ENCODE measurements at regions not wholly inside any gene's neighbourhood (a gene's known extent, or its start where the extent isn't known, plus 50 kb on each side); places are given as distances from the start of the nearest gene placed in this dataset.

DNA sequence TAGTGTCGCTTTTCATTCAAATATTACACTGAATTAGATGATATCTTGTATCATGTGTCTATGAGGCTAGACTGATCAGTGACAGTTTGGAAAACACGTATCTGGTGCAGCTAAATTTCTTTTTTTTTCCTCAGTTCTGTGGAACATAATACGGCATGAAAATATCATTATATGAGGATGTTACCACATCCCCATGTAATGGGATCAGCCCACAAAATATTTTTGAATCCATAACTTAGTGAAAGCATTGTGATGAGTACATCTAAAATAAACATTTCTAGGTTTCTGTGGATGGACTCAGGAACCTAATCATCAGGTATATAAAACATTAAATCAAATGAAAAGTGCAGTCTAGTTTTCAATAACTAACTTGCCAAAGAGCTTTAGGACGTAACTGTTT, 356.3 kb downstream of the USP25 start:
- TF ChIP-seq CTCF (IDR thresholded peaks at IDR 0.05), result no peak
- intact Hi-C loops (cut with DNase I, micrococcal nuclease), result no loop called here
- no peak for DNase-seq
- Histone ChIP-seq H3K4me1 (ENCODE audit: low read depth) (no peaks in the 10 kb centered on the region), H3K36me3 (ENCODE audit: low read depth) (no peaks in the 10 kb centered on the region), H3K9me3 (no peaks in the 10 kb centered on the region), H3K4me3 (no peak overlapping the region)
- ATAC-seq, result no peak

- Histone ChIP-seq H3K4me1 (ENCODE audit: low read depth) (no peaks in the 10 kb centered on the region), H3K4me3 (no peak overlapping the region), H3K36me3 (ENCODE audit: low read depth) (no peaks in the 10 kb centered on the region), H3K9me3 (no peaks in the 10 kb centered on the region)
- no peak for TF ChIP-seq CTCF (IDR thresholded peaks at IDR 0.05)
- ATAC-seq, result no peak
- no peak for DNase-seq
- intact Hi-C loops (cut with DNase I, micrococcal nuclease), result no loop called here
Observed at GRCh38 chr21:16086936-16087335, 357.2 kb downstream of the USP25 start.

DNA sequence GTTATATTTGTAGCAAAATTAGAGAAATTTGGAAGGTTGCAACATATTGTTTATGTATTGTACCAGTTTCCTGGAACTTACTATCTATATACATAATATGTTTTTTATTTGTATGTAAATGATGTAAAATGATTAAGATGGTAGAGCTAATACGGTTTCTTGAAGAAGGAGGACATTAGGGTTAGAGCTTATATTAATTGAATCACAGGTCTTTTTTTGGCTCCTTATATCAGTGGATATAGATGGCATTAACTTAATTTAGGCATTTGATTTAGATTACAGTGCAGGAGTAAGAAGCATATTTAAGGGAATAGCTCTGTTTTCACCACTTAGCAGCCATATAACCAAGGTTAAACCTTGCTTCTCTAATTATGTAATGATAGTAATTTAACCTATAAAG, 357.7 kb downstream of the USP25 start:
- intact Hi-C loops (cut with DNase I, micrococcal nuclease), result no loop called here
- TF ChIP-seq CTCF (IDR thresholded peaks at IDR 0.05), result no peak
- H3K9me3 ChIP-seq, result no peaks in the 10 kb centered on the region
- H3K36me3 ChIP-seq (ENCODE audit: low read depth), result no peaks in the 10 kb centered on the region
- DNase-seq, result no peak
- H3K4me1 ChIP-seq (ENCODE audit: low read depth), result no peaks in the 10 kb centered on the region
- ATAC-seq, result no peak
- H3K4me3 ChIP-seq, result no peak overlapping the region

DNA sequence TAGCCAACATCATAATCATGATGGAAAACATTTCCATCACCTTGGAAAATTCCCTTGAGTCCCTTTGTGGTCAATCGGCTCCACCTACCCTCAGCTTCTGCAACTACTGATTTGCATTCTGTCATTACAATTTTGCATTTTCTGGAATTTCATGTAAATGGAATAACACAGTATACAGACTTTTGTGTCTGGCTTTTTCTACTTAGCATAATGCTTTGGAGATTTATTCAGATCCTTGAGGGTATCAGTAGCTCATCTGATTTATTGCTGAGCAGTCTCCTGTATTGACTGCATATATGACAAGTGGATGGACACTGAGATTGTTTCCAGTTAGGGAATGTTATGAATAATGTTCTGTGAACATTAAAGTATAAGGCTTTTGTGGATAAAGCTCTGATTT, 358.3 kb downstream of the USP25 start:
- TF ChIP-seq CTCF (IDR thresholded peaks at IDR 0.05), result no peak
- no peaks in the 10 kb centered on the region for H3K9me3 ChIP-seq
- ATAC-seq (no peak), DNase-seq (no peak)
- H3K4me3 ChIP-seq, result no peak overlapping the region
- no peaks in the 10 kb centered on the region for H3K36me3 ChIP-seq (ENCODE audit: low read depth)
- intact Hi-C loops (cut with DNase I, micrococcal nuclease), result no loop called here
- H3K4me1 ChIP-seq (ENCODE audit: low read depth), result no peaks in the 10 kb centered on the region

GRCh38 chr21:16095005-16095404, 365.2 kb downstream of the USP25 start:
- ATAC-seq, result no peak
- no peaks in the 10 kb centered on the region for H3K36me3 ChIP-seq (ENCODE audit: low read depth)
- DNase-seq, result no peak
- no peaks in the 10 kb centered on the region for H3K4me1 ChIP-seq (ENCODE audit: low read depth)
- TF ChIP-seq CTCF (IDR thresholded peaks at IDR 0.05), result no peak
- H3K9me3 ChIP-seq, result no peaks in the 10 kb centered on the region
- intact Hi-C loops (cut with DNase I, micrococcal nuclease), result no loop called here
- H3K4me3 ChIP-seq, result no peak overlapping the region

GRCh38 chr21:16096988-16097387, 367.2 kb downstream of the USP25 start:
- no peaks in the 10 kb centered on the region for H3K36me3 ChIP-seq (ENCODE audit: low read depth)
- TF ChIP-seq CTCF (IDR thresholded peaks at IDR 0.05), result no peak
- H3K4me3 ChIP-seq, result no peak overlapping the region
- no peaks in the 10 kb centered on the region for H3K4me1 ChIP-seq (ENCODE audit: low read depth)
- ATAC-seq (no peak), DNase-seq (no peak)
- intact Hi-C loops (cut with DNase I, micrococcal nuclease), result no loop called here
- no peaks in the 10 kb centered on the region for H3K9me3 ChIP-seq

Data from mucosa of descending colon (tissue), 3 donors.